Skin epidermis (tissue), 12 donors: ENCODE measurements at regions not wholly inside any gene's neighbourhood (a gene's known extent, or its start where the extent isn't known, plus 50 kb on each side); places are given as distances from the start of the nearest gene placed in this dataset.
"Not testable (repeated sequence)": the region's sequence is repeated elsewhere in the genome, so short reads cannot be mapped to it uniquely, and the experiment has no call there.

Experiments used
- H3K27ac ChIP-seq, 21 experiments: fragments of 200-600 bp; sonication (generic) in 11 of 21; one replicate each; pipeline ENCODE4 v1.5.0; 2020; ENCODE audit warnings: mild to moderate bottlenecking in 3 of 21, inconsistent platforms in 2 of 21, moderate library complexity in 2 of 21
- H3K4me3 ChIP-seq, 7 experiments: fragments of 200-600 bp; sonication (generic) in 2 of 7; one replicate each; pipeline ENCODE4 v1.5.0; 2020; ENCODE audit warnings: inconsistent platforms in 2 of 7, mild to moderate bottlenecking in 2 of 7, moderate library complexity in 1 of 7

DNA sequence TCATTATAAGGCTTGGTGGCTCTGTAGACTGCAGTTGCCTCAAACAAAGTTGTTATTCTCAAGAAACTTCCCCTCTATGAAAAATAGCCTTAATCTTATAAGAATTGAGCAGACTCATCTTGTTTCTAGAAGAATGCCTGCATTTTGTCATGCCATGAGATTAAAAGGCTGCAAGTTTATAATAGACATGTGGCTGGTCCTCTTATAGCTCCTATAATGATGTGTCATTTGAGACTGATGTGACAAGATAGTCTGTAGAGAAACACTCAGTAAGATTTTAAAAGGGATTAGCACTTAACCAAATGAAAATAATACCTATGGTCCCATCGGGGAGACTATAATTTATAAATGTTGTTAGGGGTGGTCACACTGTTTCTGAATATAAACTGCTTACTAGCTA lies 312.5 kb downstream of the OXSM start:
- Histone ChIP-seq H3K4me3 (no peak overlapping the region), H3K27ac (no peak overlapping the region)

DNA sequence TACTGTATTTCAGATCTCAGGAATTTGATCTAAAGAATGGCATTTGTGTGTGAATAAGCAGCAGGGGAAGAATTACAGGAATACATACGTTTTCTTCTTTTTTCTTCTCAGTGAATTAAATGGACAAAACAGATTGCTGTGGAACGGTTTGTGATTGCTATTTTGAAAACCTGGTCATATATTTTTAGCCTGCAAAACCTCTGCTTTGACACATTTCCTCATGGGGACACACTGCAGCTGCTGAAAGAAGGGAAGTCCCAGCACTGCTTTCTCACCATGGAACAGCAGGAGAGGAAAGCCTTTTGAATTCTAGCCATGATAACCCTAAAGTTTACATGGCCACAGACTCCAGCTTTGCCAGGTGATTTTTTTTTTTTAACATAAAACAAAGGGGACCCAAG lies 315.0 kb downstream of the OXSM start:
- H3K27ac ChIP-seq, result no peak overlapping the region
- no peak overlapping the region for H3K4me3 ChIP-seq

DNA sequence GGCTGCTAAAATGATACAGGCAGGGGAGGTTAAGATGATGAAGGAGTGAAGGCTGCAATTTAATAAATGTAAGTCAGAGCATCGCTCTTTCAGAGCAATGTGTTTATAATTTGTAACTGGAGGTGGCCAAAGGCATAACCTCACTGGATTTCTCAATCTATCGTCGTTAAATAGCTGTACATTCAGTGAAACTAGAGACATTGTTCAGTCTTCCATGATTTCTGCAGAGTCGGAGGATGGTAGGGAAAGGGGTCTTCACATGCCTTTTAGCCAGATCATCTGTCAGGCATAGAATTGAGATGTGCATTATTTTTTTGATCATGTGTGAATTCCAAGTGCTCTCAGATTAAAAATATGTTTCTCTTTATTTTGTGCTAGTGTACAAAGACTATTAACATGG lies 315.4 kb downstream of the OXSM start:
- no peak overlapping the region for H3K4me3 ChIP-seq
- no peak overlapping the region for H3K27ac ChIP-seq

DNA sequence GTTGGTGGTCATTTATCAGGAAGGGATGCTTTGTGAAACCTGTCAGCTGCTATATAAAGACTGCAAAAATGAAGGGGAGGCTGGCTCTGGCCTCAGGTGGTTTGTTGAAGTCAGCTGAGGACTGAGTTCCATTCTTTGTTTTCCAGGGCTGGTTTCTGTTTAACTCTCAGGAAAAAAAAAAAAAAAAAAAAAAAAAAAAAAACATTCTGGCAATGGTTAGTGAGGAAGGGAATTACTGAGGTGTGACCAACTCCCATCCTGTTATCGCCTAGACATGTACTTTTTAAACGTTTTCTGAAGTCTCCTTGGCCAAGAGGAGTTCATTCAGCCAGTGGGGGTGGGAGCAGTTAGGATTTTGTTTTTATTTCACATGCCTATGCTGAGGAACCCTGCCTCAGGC lies 316.3 kb downstream of the OXSM start:
- Histone ChIP-seq H3K4me3 (no peak overlapping the region), H3K27ac (no peak overlapping the region)

DNA sequence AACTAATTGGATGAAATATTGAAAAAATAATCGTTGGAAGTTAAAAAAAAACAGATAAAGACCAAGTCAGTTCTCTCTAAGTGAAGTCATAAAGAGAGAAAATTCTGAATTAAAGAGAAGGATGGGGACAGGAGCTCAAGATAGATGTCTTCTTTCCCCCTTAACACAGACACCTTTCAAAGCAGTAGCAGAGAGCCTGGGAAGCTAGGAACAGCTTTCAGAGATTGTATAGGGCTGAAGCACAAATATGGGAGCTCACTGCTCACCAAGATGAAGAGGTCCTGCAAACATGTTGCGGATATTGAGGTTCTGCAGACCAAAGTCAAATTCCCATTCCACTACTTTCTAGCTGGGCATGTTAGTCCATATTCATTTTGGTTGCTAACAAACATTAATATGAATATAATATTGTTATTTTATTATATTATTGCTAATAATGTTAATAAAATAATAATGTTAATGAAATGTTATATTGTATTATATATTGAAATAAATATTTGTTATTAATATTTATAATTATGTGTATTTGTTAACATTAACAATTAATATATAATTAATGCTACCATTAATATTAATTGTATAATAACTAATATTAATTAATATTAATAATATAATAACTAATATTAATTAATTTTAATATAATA lies 319.1 kb downstream of the OXSM start:
- H3K27ac ChIP-seq, result no peak overlapping the region
- H3K4me3 ChIP-seq, result no peak overlapping the region

DNA sequence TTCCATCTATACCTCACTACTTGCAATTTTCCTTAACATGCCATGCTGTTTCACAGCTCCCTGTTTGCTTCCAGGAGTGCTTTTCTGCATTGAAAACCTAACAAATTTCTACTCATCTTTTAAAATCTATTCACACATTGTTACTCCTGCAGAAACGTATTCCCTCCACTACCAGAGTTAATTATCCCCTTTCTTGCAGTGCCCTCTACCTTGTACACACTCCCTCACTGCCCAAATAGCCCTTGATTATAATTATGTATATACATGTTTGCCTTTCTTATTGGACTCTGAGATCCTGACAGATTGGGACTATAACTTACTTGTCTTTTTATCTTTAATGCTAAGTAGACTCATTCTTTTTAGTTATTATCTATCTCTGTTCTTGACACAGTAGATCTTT lies 325.0 kb downstream of the OXSM start:
- H3K27ac ChIP-seq, result no peak overlapping the region
- no peak overlapping the region for H3K4me3 ChIP-seq

DNA sequence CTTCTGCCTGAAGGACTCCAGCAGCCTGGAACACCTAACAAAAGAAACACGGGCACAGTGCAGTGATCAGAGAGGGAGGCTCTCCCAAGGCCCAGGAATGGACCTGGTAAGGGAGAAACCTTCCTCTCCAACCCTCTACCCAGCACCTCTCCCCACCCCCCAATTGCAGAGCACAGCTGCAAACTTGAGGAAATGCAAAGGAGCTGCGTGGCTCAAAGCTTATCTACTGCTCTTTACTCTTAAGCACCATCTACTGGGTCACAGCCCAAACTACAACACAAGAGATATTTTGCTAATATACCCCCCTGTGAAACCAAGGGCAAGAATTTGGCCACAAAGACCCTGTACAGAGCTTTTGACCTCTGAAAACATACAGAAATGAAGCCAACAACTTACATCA lies 328.3 kb downstream of the OXSM start:
- H3K27ac ChIP-seq, result no peak overlapping the region

DNA sequence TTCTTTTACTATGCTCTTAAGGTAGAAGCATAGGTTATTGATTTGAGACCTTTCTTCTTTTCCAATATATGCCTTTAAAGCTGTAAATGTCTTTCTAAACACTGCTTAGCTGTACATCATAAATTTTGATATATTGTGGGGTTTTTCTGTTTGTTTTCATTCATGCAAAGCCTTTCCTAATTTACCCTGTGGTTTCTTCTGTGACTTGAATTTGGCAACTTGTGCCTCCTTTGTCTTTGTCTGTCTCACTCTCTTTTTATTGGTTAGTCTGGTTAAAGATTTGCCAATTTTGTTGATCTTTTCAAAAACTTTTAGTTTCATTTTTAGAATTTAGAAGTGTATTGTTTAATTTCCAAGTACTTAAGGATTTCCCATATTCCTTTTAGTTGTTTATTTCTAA lies 343.1 kb downstream of the OXSM start:
- Histone ChIP-seq H3K27ac (no peak overlapping the region), H3K4me3 (no peak overlapping the region)

More for the DNA sequence above, 328.3 kb downstream of the OXSM start:
- no peak overlapping the region for H3K4me3 ChIP-seq

DNA sequence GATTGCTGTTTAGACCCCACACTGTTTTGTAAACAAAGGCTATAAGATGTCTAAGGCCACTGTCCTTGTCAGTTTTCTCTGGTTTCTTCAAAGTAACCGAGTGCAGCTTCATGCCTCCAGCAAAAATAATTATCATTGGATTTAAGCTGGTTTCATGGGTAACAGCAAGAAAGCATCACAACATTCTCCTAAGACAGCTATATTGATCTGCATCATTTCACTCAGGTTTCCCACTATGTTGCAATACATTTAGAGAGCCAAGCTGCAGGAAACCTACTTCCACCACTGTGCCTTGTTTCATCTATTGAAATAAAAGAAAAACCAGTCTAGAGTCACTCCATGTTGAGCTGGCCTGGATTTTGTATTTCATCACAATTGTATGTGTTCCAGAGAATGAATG lies 351.4 kb downstream of the OXSM start:
- H3K4me3 ChIP-seq, result no peak overlapping the region
- no peak overlapping the region for H3K27ac ChIP-seq

DNA sequence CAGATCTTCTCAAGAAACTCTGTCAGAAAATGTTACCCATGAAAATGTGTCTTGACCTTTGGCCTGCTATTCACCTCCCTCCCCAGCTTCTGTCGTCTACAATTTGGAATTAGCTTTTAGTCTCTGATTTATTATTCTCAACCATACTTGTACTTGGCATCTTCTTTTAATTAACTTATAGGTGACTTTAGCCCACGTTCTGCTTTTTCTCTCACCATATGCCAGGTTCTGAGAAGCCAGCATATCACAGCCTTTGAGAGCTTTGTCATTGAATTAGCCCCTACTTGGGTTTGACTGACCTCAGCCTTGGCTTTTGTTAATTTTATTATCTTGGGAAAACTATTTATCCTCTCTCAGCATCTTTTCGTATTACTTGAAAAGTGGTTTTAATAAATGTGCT lies 355.9 kb downstream of the OXSM start:
- Histone ChIP-seq H3K27ac (no peak overlapping the region), H3K4me3 (no peak overlapping the region)

DNA sequence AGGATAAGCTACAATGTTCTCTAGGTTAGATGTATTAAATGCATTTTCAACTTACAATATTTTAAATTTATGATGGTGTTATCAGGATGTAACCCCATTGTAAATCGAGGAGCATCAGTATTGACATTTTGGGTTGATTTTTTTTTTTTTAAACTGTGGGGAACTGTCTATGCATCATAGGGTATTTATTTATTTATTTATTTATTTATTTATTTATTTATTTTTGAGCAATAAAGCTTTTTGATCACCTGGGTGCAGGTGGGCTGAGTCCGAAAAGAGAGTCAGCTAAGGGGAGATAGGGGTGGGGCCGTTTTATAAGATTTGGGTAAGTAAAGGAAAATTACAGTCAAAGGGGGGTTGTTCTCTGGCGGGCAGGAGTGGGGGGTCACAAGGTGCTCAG lies 367.5 kb downstream of the OXSM start:
- H3K4me3 ChIP-seq, result not testable (repeated sequence)

DNA sequence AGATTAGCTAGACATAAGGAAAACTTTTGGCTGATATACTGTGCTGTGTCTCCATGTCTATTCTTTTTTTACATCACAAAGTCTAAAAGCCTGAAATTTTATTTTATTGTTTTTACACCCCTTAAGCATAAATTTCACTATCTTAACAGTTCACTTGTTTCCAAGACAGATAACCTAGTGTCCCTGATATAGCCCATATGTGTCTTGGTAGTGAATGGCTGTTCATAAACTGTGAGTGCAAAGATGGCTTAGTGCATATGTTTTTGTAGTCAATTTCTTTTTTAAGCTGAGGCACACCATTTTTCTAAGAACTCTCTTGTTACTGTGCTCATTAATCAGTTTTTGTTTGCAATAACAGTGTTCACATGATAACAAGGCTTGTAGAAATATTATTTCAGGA lies 381.1 kb downstream of the OXSM start:
- H3K4me3 ChIP-seq, result no peak overlapping the region
- H3K27ac ChIP-seq, result no peak overlapping the region

More for the DNA sequence above, 367.5 kb downstream of the OXSM start:
- H3K27ac ChIP-seq, result not testable (repeated sequence)

DNA sequence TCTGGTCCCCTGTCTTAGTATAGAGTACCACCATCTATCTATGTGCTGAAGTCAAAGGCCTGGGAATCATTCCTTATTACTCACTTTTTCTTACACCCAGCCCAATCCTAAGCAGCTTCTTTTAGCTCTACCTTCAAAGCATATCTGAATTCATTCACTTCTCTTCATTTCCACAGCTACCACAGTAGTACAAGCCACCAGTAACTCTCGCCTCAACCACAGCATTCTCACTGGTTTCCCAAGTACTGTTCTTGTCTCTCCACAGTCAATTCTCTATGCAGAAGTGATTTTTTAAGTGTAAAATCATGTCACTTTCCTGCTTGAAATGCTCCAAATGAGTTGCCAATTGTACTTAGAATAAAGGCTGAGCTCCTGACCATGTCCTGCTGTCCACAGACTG lies 401.7 kb downstream of the OXSM start:
- H3K27ac ChIP-seq, result no peak overlapping the region
- no peak overlapping the region for H3K4me3 ChIP-seq

DNA sequence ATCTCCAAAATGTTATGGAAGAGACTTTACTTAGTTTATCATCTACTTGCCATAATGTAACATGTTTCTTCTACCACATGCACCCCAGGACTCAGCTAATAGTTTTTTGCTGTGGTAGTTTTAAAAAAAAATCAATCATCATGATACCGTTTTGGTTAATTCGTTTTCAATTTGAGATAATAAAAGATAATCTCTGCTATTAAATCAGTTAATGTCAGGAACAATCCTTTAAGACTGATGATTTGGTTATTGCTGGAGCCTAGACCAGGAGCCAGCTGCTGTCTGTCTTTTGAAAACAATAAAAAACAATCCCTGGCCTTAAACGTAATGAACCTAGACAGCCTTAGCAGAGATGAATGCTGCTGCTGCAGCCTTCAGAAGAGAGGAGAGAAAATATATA lies 403.7 kb downstream of the OXSM start:
- no peak overlapping the region for H3K4me3 ChIP-seq
- no peak overlapping the region for H3K27ac ChIP-seq

DNA sequence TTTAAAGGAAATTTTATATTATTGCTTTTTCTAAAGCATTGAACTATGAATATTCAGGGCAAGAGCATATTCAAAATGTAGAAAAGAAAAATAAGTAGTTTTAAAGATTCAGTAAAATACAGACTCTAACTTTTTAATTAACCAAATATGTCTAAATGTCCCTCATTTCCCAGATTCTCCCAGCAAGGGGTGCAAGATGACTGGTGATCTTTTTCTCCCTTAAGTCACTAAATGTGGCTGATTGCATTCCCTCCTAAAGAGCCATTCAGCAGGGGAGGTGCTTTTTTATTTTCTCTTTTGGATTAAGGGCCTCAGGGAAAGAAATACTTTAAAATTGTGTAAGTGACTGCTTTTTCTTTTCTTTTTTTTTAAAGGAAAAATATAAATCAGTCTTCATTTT lies 406.9 kb downstream of the OXSM start:
- Histone ChIP-seq H3K4me3 (no peak overlapping the region), H3K27ac (no peak overlapping the region)

DNA sequence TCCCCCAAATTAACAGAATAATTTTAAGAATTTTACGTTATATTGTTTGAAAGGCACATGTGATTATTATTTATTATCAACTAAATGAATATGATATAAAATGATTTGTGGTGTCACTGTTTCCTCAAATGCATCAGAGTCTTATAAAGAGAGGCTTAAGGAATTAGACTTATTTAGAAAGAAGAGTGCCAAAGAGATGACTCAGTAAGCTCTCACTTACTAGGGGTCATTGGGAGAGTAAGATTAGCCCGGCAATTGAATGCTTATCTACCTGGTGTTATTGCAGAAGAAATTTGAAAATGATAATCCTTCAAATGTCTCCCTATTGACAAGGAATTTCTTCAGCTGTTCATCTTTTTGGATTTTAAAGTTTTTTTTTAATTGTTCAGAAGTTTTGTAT lies 408.7 kb downstream of the OXSM start:
- no peak overlapping the region for H3K27ac ChIP-seq
- no peak overlapping the region for H3K4me3 ChIP-seq

DNA sequence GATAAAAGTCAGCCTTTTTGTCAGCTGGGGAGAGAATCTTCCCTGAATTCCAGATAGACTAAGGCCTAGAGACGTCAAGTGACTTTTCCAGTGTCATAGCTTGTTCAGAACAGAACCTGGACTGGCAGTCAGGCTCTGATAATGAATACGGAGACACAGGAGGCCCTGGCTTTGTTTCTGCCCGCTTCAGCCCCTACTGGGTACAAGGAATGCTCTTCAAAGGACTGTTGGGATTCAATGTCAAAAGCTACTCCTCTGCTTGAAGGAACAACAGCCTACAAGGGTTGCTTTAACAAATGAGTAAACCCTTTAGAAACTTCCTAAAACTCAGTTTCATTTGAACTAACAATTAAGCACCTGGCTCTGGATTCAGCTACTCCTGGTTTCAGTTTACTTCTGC lies 412.3 kb downstream of the OXSM start:
- Histone ChIP-seq H3K4me3 (no peak overlapping the region), H3K27ac (no peak overlapping the region)

DNA sequence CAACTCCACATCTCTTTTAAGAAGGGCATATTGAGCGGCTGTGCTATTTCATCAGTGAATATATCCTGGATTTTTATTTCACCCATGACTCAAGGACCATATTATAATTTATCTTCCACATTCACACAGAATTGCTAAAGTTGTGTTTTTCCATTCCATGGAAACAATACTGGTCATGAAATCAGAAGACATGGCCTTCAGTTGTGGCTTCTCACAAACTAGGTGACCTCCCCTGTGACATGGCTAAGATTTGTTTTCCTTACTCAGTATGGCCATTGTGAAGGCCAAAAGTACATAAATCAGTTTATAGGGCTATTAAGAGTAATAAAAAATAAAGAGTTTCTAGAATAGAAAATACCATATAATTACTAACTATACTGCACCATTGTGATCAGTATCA lies 415.6 kb downstream of the OXSM start:
- H3K4me3 ChIP-seq, result no peak overlapping the region
- H3K27ac ChIP-seq, result no peak overlapping the region

DNA sequence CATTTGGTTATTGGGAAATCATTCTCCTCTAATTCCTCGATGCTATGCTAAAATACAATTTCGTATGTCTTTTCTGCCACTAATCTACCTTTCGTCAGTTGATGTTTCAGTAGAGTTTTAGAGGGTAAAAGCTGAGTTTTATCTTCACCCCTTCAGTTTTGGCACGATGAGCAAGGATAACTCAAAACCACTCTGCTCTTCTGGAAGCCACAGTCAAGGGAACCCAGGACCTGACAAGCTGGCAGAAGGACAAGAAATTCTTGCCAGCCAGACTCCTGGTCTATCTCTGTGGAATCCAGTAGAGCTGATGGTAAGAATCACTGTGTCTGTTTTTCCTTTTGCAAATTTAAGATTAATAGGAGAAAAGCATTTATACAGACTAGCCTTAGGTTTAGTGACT lies 414.4 kb upstream of the LRRC3B start:
- Histone ChIP-seq H3K4me3 (no peak overlapping the region), H3K27ac (no peak overlapping the region)

DNA sequence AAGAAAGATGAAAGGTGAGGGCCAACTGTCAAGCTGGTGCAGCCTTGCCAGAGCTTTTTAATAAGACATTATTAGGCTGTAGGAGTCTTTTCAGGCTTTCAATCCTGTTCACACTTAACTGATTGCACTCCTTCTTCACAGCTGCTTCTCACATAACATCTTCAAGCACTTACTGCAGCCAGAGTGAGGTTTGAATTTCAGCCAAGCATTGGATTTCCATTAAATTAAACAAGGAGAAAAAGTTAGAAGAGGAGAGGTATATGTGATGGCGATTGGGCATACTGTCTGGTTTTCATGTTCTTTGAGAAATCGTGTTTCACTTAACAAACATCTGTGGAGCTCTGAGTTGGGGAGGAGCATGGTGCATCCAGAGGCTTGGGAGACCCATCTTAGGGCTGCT lies 392.8 kb upstream of the LRRC3B start:
- H3K4me3 ChIP-seq, result no peak overlapping the region
- no peak overlapping the region for H3K27ac ChIP-seq

DNA sequence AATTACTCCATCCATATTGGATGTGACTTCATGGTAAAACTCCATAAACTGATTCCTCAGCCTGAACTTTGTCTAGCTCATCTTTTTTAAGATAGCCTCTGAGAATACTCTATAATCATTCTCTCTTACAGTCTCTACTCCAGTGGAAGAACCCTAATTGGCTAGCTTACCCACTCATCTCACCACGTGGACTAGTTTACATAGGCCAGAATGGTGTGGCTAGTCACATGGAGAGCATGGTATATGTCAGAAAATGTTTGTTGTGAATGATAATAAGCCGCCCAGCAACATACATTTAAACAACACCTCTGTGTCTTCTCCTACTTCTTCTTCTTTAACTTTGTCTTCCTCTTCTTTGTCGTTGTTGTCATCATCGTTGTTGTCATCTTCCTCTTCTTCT lies 389.2 kb upstream of the LRRC3B start:
- no peak overlapping the region for H3K4me3 ChIP-seq
- peak overlapping the region in 1 of 21 experiments; percentile 10 for H3K27ac ChIP-seq

DNA sequence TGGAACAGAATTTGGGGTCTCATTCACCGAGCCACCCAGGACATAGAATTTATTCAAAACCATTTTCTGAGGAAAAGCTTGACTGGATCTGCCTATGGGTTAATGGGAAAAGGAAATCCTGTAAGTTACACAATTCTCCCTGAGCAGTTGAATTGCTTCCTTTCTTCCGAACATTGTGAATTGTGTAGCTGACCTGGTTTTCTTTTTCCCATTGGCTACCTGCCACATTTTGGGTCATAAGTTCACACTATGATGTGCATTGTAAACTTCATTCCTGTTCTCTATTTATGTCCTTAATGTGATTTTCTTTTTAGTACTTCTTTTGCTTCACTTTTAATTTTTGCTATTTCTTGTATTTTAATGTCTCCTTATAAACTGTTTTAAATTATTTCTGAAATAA lies 386.0 kb upstream of the LRRC3B start:
- no peak overlapping the region for H3K27ac ChIP-seq
- no peak overlapping the region for H3K4me3 ChIP-seq
